IMR-90 (cell line): ENCODE measurements at regions not wholly inside any gene's neighbourhood (a gene's known extent, or its start where the extent isn't known, plus 50 kb on each side); places are given as distances from the start of the nearest gene placed in this dataset.

Experiments
- ATAC-seq: fragments of 200-7000 bp; cut with Tn5 transposase; 2 replicates; pipeline ENCODE4 v1.9.1; 2020; ENCODE audit warnings: low read depth, mild to moderate bottlenecking, moderate library complexity
- BruUV-seq: library from RNA; stranded (reverse); fragments of 400-500 nt; replicated peaks from 2 replicates; lab custom pipeline; 2021; lab: Mats Ljungman, UMichigan
- CTCF ChIA-PET: fragments of 300-600 bp; formaldehyde crosslinking; extraction: SDS; loops from one replicate; lab custom pipeline; 2021; ENCODE audit warnings: antibody characterized with exemption; lab: Yijun Ruan, JAX
- POLR2A ChIA-PET: fragments of 300-600 bp; sonication (Branson Sonifier 250); formaldehyde crosslinking; loops from one replicate; lab custom pipeline; 2022; ENCODE audit warnings: antibody characterized with exemption; ENCODE audit not compliant: unreplicated experiment; lab: Charles Lee
- DNase-seq: peaks from one replicate; pipeline ENCODE4 v3.0.0; 2013
- H2AFZ ChIP-seq: replicated peaks from 2 replicates; pipeline ENCODE3; 2013; ENCODE audit warnings: low read length, mild to moderate bottlenecking; ENCODE audit not compliant: poor library complexity
- H2AK5ac ChIP-seq: 2 replicates; pipeline ENCODE4 v1.6.1; 2013; ENCODE audit warnings: low read depth, low read length, inconsistent platforms
- H2AK9ac ChIP-seq: replicated peaks from 2 replicates; pipeline ENCODE3; 2013; ENCODE audit warnings: mild to moderate bottlenecking, low read depth, low read length, moderate library complexity; ENCODE audit not compliant: poor library complexity
- H2BK120ac ChIP-seq: 2 replicates; pipeline ENCODE4 v1.6.1; 2013; ENCODE audit warnings: low read depth, low read length, inconsistent platforms
- H2BK15ac ChIP-seq: 3 replicates; pipeline ENCODE4 v1.6.1; 2013; ENCODE audit warnings: low read depth, low read length, inconsistent platforms
- H2BK20ac ChIP-seq: 2 replicates; pipeline ENCODE4 v1.6.1; 2013; ENCODE audit warnings: low read depth, mild to moderate bottlenecking, inconsistent platforms, low read length, moderate library complexity
- H2BK5ac ChIP-seq: 2 replicates; pipeline ENCODE4 v1.6.1; 2013; ENCODE audit warnings: mild to moderate bottlenecking, low read depth, low read length, inconsistent platforms; ENCODE audit not compliant: poor library complexity, severe bottlenecking
- H3K14ac ChIP-seq: replicated peaks from 2 replicates; pipeline ENCODE4 v1.6.1; 2013; ENCODE audit warnings: low read depth, low read length, inconsistent platforms
- H3K18ac ChIP-seq: 2 replicates; pipeline ENCODE4 v1.6.1; 2013; ENCODE audit warnings: low read depth, low read length, control low read depth
- H3K23ac ChIP-seq: 2 replicates; pipeline ENCODE4 v1.6.1; 2013; ENCODE audit warnings: low read depth, low read length, inconsistent platforms
- H3K27ac ChIP-seq: 2 replicates; pipeline ENCODE4 v1.5.1; 2013; ENCODE audit warnings: mild to moderate bottlenecking, control low read depth, low read length; ENCODE audit not compliant: insufficient read depth
- H3K27me3 ChIP-seq: 2 replicates; pipeline ENCODE4 v1.6.1; 2013; ENCODE audit warnings: low read length; ENCODE audit not compliant: control insufficient read depth, insufficient read depth
- H3K36me3 ChIP-seq: 2 replicates; pipeline ENCODE4 v1.6.1; 2013; ENCODE audit warnings: low read length, mixed read lengths; ENCODE audit not compliant: control insufficient read depth, insufficient read depth
- H3K4ac ChIP-seq: 2 replicates; pipeline ENCODE4 v1.6.1; 2013; ENCODE audit warnings: low read depth, low read length, inconsistent platforms
- H3K4me1 ChIP-seq: 2 replicates; pipeline ENCODE4 v1.6.1; 2013; ENCODE audit warnings: low read length, mixed read lengths; ENCODE audit not compliant: control insufficient read depth, insufficient read depth
- H3K4me2 ChIP-seq: 2 replicates; pipeline ENCODE4 v1.6.1; 2013; ENCODE audit warnings: low read depth, mild to moderate bottlenecking, control low read depth, low read length, moderate library complexity
- H3K4me3 ChIP-seq: 2 replicates; pipeline ENCODE4 v1.5.1; 2013; ENCODE audit warnings: low read depth, mild to moderate bottlenecking, control low read depth, low read length, moderate library complexity; ENCODE audit not compliant: insufficient read depth
- H3K56ac ChIP-seq: 2 replicates; pipeline ENCODE4 v1.6.1; 2013; ENCODE audit warnings: low read length, inconsistent platforms; ENCODE audit not compliant: insufficient read depth; ENCODE audit errors: extremely low read depth
- H3K79me1 ChIP-seq, 2 experiments: 2 replicates each; pipeline ENCODE4 v1.6.1; 2013; ENCODE audit warnings: low read length in 2 of 2, inconsistent platforms in 1 of 2, low read depth in 1 of 2
- H3K9ac ChIP-seq: 2 replicates; pipeline ENCODE4 v1.6.1; 2013; ENCODE audit warnings: low read depth, low read length, control low read depth
- H3K9me1 ChIP-seq: 2 replicates; pipeline ENCODE4 v1.6.1; 2013; ENCODE audit warnings: low read length, inconsistent platforms; ENCODE audit not compliant: insufficient read depth
- H3K9me3 ChIP-seq: 2 replicates; pipeline ENCODE4 v1.6.1; 2013; ENCODE audit warnings: low read length; ENCODE audit not compliant: control insufficient read depth, insufficient read depth
- H4K20me1 ChIP-seq: 2 replicates; pipeline ENCODE4 v1.6.1; 2013; ENCODE audit warnings: low read length, inconsistent platforms; ENCODE audit not compliant: insufficient read depth
- H4K5ac ChIP-seq: 2 replicates; pipeline ENCODE4 v1.6.1; 2013; ENCODE audit warnings: mild to moderate bottlenecking, low read depth, low read length, control low read depth
- H4K8ac ChIP-seq, 2 experiments: 2 replicates each; pipeline ENCODE4 v1.6.1; 2013; ENCODE audit warnings: low read depth in 2 of 2, low read length in 2 of 2, control low read depth in 1 of 2, inconsistent platforms in 1 of 2
- H4K91ac ChIP-seq: 2 replicates; pipeline ENCODE4 v1.6.1; 2013; ENCODE audit warnings: low read depth, low read length, inconsistent platforms; ENCODE audit not compliant: insufficient read depth
- BHLHE40 ChIP-seq: fragments of 150-350 bp; IDR thresholded peaks from 2 replicates; pipeline ENCODE4 v1.6.1; 2016; ENCODE audit warnings: mild to moderate bottlenecking, low read depth, low read length
- CEBPB ChIP-seq: IDR thresholded peaks from 2 replicates; pipeline ENCODE4 v1.6.1; 2012; ENCODE audit warnings: low read depth, low read length, improper control_type of control experiment
- CHD1 ChIP-seq: IDR thresholded peaks from 2 replicates; pipeline ENCODE4 v1.6.1; 2012; ENCODE audit warnings: low read depth, low read length, improper control_type of control experiment
- FOS ChIP-seq: fragments of 150-350 bp; IDR thresholded peaks from 2 replicates; pipeline ENCODE4 v1.6.1; 2016; ENCODE audit warnings: low read depth, low read length
- MAFK ChIP-seq: IDR thresholded peaks from 2 replicates; pipeline ENCODE4 v1.6.1; 2012; ENCODE audit warnings: low read depth, low read length, improper control_type of control experiment
- MAZ ChIP-seq: IDR thresholded peaks from 2 replicates; pipeline ENCODE4 v1.6.1; 2012; ENCODE audit warnings: low read depth, mild to moderate bottlenecking, low read length, improper control_type of control experiment, moderate library complexity, borderline replicate concordance
- MXI1 ChIP-seq: IDR thresholded peaks from 2 replicates; pipeline ENCODE4 v1.6.1; 2012; ENCODE audit warnings: low read depth, mild to moderate bottlenecking, low read length, moderate library complexity, borderline replicate concordance
- NFE2L2 ChIP-seq: fragments of 150-350 bp; IDR thresholded peaks from 2 replicates; pipeline ENCODE4 v1.6.1; 2016; ENCODE audit warnings: low read depth, mild to moderate bottlenecking, low read length
- POLR2A ChIP-seq: IDR thresholded peaks from 2 replicates; pipeline ENCODE4 v1.6.1; 2012; ENCODE audit warnings: mild to moderate bottlenecking, low read depth, low read length
- RAD21 ChIP-seq: IDR thresholded peaks from 2 replicates; pipeline ENCODE4 v1.6.1; 2012; ENCODE audit warnings: low read length, improper control_type of control experiment
- RCOR1 ChIP-seq: IDR thresholded peaks from 2 replicates; pipeline ENCODE4 v1.6.1; 2012; ENCODE audit warnings: mild to moderate bottlenecking, low read length, improper control_type of control experiment; ENCODE audit not compliant: insufficient replicate concordance
- RFX5 ChIP-seq: IDR thresholded peaks from 2 replicates; pipeline ENCODE4 v1.8.0; 2012; ENCODE audit warnings: low read depth, mild to moderate bottlenecking, low read length, moderate library complexity
- SMC3 ChIP-seq: fragments of 150-350 bp; IDR thresholded peaks from 2 replicates; pipeline ENCODE4 v1.6.1; 2016; ENCODE audit warnings: low read depth, mild to moderate bottlenecking, antibody characterized with exemption, low read length, moderate library complexity
- WGBS, 2 experiments: methylation state at CpG; one replicate each; pipeline versions ENCODE4 v1.1.5 to v1.1.7; 2013; ENCODE audit warnings: missing lambda C conversion rate in 2 of 2; ENCODE audit not compliant: insufficient read length in 1 of 2; ENCODE audit errors: extremely low coverage in 2 of 2; 5-methylcytosine and 5-hydroxymethylcytosine counted together
- dilution Hi-C: fragments of 300-500 bp; cut with HindIII; formaldehyde crosslinking; loops from one replicate; pipeline ENCODE4 v1.14.3; 2018; ENCODE audit warnings: low sequenced_read_pairs; ENCODE audit not compliant: unreplicated experiment
- in situ Hi-C: fragments of 300-500 bp; cut with MboI; formaldehyde crosslinking; loops from 3 replicates; pipeline ENCODE4 v1.14.3; 2019; ENCODE audit warnings: low sequenced_read_pairs, inconsistent platforms, mixed read lengths
- intact Hi-C: fragments of 100-400 bp; cut with micrococcal nuclease; formaldehyde crosslinking; loops from 2 replicates; pipeline ENCODE4 v1.10.0; 2022
- TF ChIP-seq, protein P1 (sequence below): fragments of 150-350 bp; IDR thresholded peaks from 2 replicates; pipeline ENCODE4 v1.6.1; 2017; ENCODE audit warnings: mild to moderate bottlenecking, antibody characterized with exemption, low read length, low read depth
- TF ChIP-seq, protein P2 (sequence below): conservative IDR thresholded peaks from 2 replicates; pipeline ENCODE4 v1.5.1; 2012; ENCODE audit warnings: mild to moderate bottlenecking, low read depth, low read length, improper control_type of control experiment
- TF ChIP-seq, protein P3 (sequence below): fragments of 150-350 bp; IDR thresholded peaks from 2 replicates; pipeline ENCODE4 v1.6.1; 2016; ENCODE audit warnings: low read depth, mild to moderate bottlenecking, low read length, moderate library complexity, borderline replicate concordance

DNA sequence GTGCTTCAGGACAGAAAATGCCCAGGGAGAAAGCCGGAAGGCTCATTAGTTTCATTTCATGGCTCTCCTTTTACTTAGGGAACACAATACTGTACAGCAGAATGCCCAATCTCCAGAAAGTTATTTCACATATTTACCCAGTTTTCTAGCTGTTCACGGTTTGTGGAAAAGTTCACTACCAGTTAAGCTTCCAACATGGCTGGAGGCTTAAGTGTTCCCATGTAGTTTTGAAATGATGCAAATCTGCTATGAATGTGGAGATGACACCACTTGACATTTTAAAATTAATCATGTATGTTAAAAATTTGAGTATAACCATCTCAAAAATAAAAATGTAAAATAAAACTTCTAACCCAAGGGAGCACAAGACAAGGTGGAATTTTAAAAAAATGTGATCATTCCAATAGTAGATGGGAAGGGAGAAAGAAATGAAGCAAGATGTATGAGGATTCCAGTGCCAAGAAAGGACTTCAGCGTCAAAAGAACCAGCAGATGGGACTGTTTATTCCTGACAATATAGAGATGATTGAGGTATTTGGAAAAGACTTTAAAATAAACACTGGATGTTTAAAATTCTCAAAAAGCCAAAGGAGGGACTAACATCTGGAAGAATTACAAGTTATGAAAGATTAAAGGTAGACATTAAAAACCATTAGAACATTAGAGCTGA is 60.9 kb upstream of the OSR1 start:
- CTCF ChIA-PET = interaction anchor here (0.6 kb wide), 1 partner anchor 981 kb away, joined by 3 read pairs; no protein-coding TSS in a partner anchor
- no TSS peak for BruUV-seq
- no peak for DNase-seq

More for the DNA sequence above, 60.9 kb upstream of the OSR1 start:
- Histone ChIP-seq H3K18ac (no peak overlapping the region), H3K23ac (no peak overlapping the region), H3K9me1 (no peaks in the 10 kb centered on the region), H3K56ac (no peak overlapping the region), H2AFZ (no peak overlapping the region), H4K20me1 (no peaks in the 10 kb centered on the region), H4K5ac (no peak overlapping the region), H3K27me3 (peaks cover 8% of the 10 kb centered on the region), H3K4me3 (no peak overlapping the region), H2AK5ac (no peak overlapping the region), H3K27ac (no peak overlapping the region), H3K9ac (no peak overlapping the region), H3K9me3 (no peaks in the 10 kb centered on the region), H2BK120ac (no peak overlapping the region), H3K79me1 (no peaks in the 10 kb centered on the region), H4K91ac (no peak overlapping the region), H3K4me1 (no peaks in the 10 kb centered on the region), H3K36me3 (no peaks in the 10 kb centered on the region), H2BK5ac (no peak overlapping the region), H3K14ac (no peak overlapping the region), H4K8ac (no peak overlapping the region), H2BK15ac (no peak overlapping the region), H3K4me2 (no peak overlapping the region), H3K4ac (no peak overlapping the region), H2AK9ac (no peak overlapping the region), H2BK20ac (no peak overlapping the region)
- intact Hi-C loops = no loop called here
- no CpG with 5 or more reads among the region's 3 CpGs for WGBS, 2 experiments
- in situ Hi-C loops = no loop called here
- POLR2A ChIA-PET = interaction anchor here (0.7 kb wide), 1 partner anchor 918 kb away, joined by 3 read pairs; no protein-coding TSS in a partner anchor
- no peak for ATAC-seq
- dilution Hi-C loops = no loop called here
- TF ChIP-seq RCOR1 = no peak
- no peak for TF ChIP-seq SMC3
- TF ChIP-seq RAD21 = no peak
- TF ChIP-seq MAZ = no peak
- TF ChIP-seq RFX5 = no peak
- no peak for TF ChIP-seq MAFK
- TF ChIP-seq CEBPB = no peak
- no peak for TF ChIP-seq MXI1
- no peak for TF ChIP-seq BHLHE40
- no peak for TF ChIP-seq POLR2A
- TF ChIP-seq, protein P1, sequence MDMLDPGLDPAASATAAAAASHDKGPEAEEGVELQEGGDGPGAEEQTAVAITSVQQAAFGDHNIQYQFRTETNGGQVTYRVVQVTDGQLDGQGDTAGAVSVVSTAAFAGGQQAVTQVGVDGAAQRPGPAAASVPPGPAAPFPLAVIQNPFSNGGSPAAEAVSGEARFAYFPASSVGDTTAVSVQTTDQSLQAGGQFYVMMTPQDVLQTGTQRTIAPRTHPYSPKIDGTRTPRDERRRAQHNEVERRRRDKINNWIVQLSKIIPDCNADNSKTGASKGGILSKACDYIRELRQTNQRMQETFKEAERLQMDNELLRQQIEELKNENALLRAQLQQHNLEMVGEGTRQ = no peak
- no peak for TF ChIP-seq CHD1
- TF ChIP-seq, protein P2, sequence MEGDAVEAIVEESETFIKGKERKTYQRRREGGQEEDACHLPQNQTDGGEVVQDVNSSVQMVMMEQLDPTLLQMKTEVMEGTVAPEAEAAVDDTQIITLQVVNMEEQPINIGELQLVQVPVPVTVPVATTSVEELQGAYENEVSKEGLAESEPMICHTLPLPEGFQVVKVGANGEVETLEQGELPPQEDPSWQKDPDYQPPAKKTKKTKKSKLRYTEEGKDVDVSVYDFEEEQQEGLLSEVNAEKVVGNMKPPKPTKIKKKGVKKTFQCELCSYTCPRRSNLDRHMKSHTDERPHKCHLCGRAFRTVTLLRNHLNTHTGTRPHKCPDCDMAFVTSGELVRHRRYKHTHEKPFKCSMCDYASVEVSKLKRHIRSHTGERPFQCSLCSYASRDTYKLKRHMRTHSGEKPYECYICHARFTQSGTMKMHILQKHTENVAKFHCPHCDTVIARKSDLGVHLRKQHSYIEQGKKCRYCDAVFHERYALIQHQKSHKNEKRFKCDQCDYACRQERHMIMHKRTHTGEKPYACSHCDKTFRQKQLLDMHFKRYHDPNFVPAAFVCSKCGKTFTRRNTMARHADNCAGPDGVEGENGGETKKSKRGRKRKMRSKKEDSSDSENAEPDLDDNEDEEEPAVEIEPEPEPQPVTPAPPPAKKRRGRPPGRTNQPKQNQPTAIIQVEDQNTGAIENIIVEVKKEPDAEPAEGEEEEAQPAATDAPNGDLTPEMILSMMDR = no peak
- TF ChIP-seq NFE2L2 = no peak
- TF ChIP-seq FOS = no peak
- TF ChIP-seq, protein P3, sequence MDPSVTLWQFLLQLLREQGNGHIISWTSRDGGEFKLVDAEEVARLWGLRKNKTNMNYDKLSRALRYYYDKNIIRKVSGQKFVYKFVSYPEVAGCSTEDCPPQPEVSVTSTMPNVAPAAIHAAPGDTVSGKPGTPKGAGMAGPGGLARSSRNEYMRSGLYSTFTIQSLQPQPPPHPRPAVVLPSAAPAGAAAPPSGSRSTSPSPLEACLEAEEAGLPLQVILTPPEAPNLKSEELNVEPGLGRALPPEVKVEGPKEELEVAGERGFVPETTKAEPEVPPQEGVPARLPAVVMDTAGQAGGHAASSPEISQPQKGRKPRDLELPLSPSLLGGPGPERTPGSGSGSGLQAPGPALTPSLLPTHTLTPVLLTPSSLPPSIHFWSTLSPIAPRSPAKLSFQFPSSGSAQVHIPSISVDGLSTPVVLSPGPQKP = no peak
